Activated CD8-positive, alpha-beta T cell treated with anti-CD3 and anti-CD28 coated beads for 36 hours (primary cell): ENCODE measurements at regions not wholly inside any gene's neighbourhood (a gene's known extent, or its start where the extent isn't known, plus 50 kb on each side); places are given as distances from the start of the nearest gene placed in this dataset.

Experiments
- ATAC-seq: fragments of 200-7000 bp; cut with Tn5 transposase; one replicate; pipeline ENCODE4 v1.10.0; 2021; ENCODE audit warnings: mild to moderate bottlenecking, moderate library complexity
- CTCF ChIA-PET: fragments of 350-600 bp; sonication (Branson Sonifier 250); formaldehyde crosslinking; loops from one replicate; lab custom pipeline; 2021; ENCODE audit warnings: antibody characterized with exemption; lab: Charles Lee
- POLR2A ChIA-PET: fragments of 350-600 bp; sonication (Branson Sonifier 250); formaldehyde crosslinking; loops from one replicate; lab custom pipeline; 2021; ENCODE audit warnings: antibody characterized with exemption; lab: Charles Lee
- DNase-seq: peaks from one replicate; pipeline ENCODE4 v3.0.0-alpha.2; 2020
- H3K27ac Mint-ChIP-seq: one replicate; pipeline ENCODE4 v1.8.0; 2021; ENCODE audit warnings: mild to moderate bottlenecking, mixed read lengths
- H3K27me3 Mint-ChIP-seq: one replicate; pipeline ENCODE4 v1.8.0; 2021; ENCODE audit warnings: mixed read lengths
- H3K36me3 Mint-ChIP-seq: one replicate; pipeline ENCODE4 v1.8.0; 2021; ENCODE audit warnings: low read depth, mixed read lengths
- H3K4me1 Mint-ChIP-seq: one replicate; pipeline ENCODE4 v1.8.0; 2021; ENCODE audit warnings: low read depth, mixed read lengths
- H3K4me3 Mint-ChIP-seq: one replicate; pipeline ENCODE4 v1.8.0; 2021; ENCODE audit warnings: mild to moderate bottlenecking, moderate library complexity, mixed read lengths
- H3K9me3 Mint-ChIP-seq: one replicate; pipeline ENCODE4 v1.8.0; 2021; ENCODE audit warnings: mixed read lengths
- intact Hi-C: fragments of 100-400 bp; cut with micrococcal nuclease; formaldehyde crosslinking; loops from one replicate; pipeline ENCODE4 v1.10.0; 2022
- TF ChIP-seq, protein P1 (sequence below): fragments of 200-600 bp; IDR thresholded peaks from one replicate; pipeline ENCODE4 v1.8.0; 2022; ENCODE audit warnings: antibody characterized with exemption, mild to moderate bottlenecking

DNA sequence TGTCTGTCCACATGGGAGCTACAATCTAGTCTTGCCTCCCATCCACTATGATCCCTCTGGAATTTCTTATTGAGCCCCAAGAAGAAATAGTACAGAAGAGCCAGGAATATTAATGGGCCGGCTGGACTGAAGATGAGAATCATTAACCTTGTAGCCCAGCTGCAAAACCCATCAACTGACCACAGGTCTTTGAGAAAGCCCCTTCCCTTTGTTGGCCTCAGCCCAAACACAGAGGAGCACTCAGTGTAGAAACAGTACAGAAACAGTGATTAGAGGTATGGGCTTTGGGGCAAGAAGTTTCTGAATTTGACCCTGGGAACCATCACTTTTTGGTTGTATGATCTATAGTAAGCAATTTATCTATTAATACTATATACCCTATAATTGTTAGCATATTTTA, 76.8 kb upstream of the RAB40AL start:
- H3K9me3 Mint-ChIP-seq, result no peaks in the 10 kb centered on the region
- TF ChIP-seq, protein P1, sequence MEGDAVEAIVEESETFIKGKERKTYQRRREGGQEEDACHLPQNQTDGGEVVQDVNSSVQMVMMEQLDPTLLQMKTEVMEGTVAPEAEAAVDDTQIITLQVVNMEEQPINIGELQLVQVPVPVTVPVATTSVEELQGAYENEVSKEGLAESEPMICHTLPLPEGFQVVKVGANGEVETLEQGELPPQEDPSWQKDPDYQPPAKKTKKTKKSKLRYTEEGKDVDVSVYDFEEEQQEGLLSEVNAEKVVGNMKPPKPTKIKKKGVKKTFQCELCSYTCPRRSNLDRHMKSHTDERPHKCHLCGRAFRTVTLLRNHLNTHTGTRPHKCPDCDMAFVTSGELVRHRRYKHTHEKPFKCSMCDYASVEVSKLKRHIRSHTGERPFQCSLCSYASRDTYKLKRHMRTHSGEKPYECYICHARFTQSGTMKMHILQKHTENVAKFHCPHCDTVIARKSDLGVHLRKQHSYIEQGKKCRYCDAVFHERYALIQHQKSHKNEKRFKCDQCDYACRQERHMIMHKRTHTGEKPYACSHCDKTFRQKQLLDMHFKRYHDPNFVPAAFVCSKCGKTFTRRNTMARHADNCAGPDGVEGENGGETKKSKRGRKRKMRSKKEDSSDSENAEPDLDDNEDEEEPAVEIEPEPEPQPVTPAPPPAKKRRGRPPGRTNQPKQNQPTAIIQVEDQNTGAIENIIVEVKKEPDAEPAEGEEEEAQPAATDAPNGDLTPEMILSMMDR, result no peak
- H3K4me3 Mint-ChIP-seq, result no peak overlapping the region
- ChIA-PET POLR2A (no interaction called here), CTCF (interaction anchor here (1.2 kb wide), 1 partner anchor 366 kb away, joined by 4 read pairs; no protein-coding TSS in a partner anchor)
- intact Hi-C loops, result no loop called here
- no peaks in the 10 kb centered on the region for H3K27me3 Mint-ChIP-seq
- ATAC-seq, result no peak
- no peaks in the 10 kb centered on the region for H3K4me1 Mint-ChIP-seq
- no peak for DNase-seq
- H3K27ac Mint-ChIP-seq, result no peak overlapping the region
- H3K36me3 Mint-ChIP-seq, result peaks cover 2% of the 10 kb centered on the region

DNA sequence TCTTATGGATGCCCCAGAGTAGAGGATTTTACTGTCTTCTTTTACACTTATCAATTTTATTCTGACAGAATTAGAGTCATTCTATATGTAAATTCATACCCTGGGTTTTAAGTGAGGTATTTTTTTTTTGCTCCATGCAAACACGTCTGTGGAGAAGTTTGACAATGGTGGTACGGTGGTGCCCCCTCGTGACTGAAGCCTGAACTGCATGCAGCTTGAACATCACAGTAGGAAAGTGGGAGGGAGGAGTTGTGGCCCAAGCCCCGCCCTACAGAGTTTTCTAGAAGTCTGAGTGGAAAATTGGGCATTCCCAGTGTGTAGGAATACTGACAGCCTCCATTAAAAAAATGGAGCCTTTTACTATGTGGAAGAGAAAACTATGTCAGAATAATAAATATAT, 73.3 kb upstream of the RAB40AL start:
- TF ChIP-seq, protein P1, result peak; percentile 64
- Mint-ChIP-seq H3K36me3 (peaks cover 4% of the 10 kb centered on the region), H3K27ac (no peak overlapping the region), H3K4me3 (no peak overlapping the region), H3K4me1 (no peaks in the 10 kb centered on the region), H3K27me3 (no peaks in the 10 kb centered on the region), H3K9me3 (no peaks in the 10 kb centered on the region)
- POLR2A ChIA-PET, result no interaction called here
- DNase-seq (peak; percentile 88), ATAC-seq (peak; percentile 89)
- CTCF ChIA-PET, result interaction anchor here (1.2 kb wide), 2 partner anchors 19 to 796 kb away, joined by 3 to 6 read pairs; no protein-coding TSS in a partner anchor
- intact Hi-C loops, result no loop called here

DNA sequence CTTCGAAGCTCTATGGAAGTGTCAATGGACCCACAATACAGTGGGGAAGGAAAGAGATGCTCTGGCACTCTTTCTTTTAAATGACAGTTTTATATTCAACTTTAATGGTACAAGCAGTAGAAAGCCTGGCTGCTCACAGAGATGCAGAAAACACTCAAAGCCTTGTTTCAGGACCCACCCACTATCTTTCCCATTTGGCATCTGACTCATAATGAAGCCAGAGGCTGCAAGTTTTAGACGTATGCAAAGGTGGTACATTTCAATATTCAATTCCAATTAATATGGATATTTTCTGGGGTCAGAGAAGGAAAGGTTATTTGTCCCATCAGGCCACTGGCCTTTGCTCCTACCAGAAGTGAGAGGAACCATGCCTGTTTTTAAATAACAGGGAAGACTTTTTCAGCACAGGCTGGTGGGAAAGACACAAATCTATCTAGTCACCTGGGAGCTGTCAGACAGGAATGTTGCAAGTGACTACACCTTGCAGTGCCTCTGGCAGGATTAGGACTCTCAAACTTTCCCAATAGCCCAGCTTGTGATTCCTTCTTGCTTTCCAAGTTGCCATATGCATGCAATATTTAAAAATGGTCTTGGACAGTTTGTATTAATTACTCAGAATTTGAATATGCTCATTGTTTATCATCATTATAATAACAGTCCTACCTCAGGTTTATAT, 70.0 kb upstream of the RAB40AL start:
- no peak overlapping the region for H3K27ac Mint-ChIP-seq
- H3K4me3 Mint-ChIP-seq, result no peak overlapping the region
- H3K36me3 Mint-ChIP-seq, result peaks cover 4% of the 10 kb centered on the region
- H3K9me3 Mint-ChIP-seq, result no peaks in the 10 kb centered on the region
- intact Hi-C loops, result no loop called here
- no peaks in the 10 kb centered on the region for H3K27me3 Mint-ChIP-seq
- DNase-seq (no peak), ATAC-seq (no peak)
- H3K4me1 Mint-ChIP-seq, result no peaks in the 10 kb centered on the region
- TF ChIP-seq, protein P1, result no peak
- CTCF ChIA-PET, result no interaction called here
- POLR2A ChIA-PET, result no interaction called here

DNA sequence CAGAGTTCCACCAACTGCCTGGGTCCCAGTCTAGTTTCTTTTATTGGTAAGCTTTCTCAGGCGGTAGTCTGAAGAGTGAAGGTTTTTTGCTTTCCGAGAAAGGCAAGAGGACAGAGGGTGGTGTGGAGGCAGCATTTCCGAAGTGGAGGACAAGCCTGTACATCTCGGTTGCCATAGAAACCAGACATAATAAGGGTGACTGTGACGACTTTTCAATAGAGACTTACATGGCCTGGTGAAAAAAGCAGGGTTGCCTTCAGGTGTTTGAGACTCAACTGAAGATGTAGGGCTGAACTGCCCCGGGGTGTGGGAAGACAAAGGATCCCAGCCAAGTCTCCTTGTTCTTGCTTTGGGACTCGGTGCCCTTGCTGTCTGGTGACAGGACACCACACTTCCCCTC, 53.6 kb upstream of the RAB40AL start:
- ATAC-seq (no peak), DNase-seq (no peak)
- TF ChIP-seq, protein P1, result no peak
- Mint-ChIP-seq H3K4me3 (no peak overlapping the region), H3K36me3 (peaks cover 3% of the 10 kb centered on the region), H3K27me3 (no peaks in the 10 kb centered on the region), H3K4me1 (no peaks in the 10 kb centered on the region), H3K9me3 (no peaks in the 10 kb centered on the region), H3K27ac (no peak overlapping the region)
- POLR2A ChIA-PET, result no interaction called here
- intact Hi-C loops, result no loop called here
- CTCF ChIA-PET, result no interaction called here
